ENCODE measurements at regions not wholly inside any gene's neighbourhood (a gene's known extent, or its start where the extent isn't known, plus 50 kb on each side); places are given as distances from the start of the nearest gene placed in this dataset.

- Mint-ChIP-seq H3K4me1 (peaks cover 19% of the 10 kb centered on the region), H3K27ac (peak overlapping the region; percentile 40), H3K27me3 (ENCODE audit: low read depth) (no peaks in the 10 kb centered on the region), H3K9me3 (peaks cover 12% of the 10 kb centered on the region), H3K4me3 (no peak overlapping the region), H3K36me3 (no peaks in the 10 kb centered on the region)
- no peak for TF ChIP-seq CTCF (IDR thresholded peaks at IDR 0.05; ENCODE audit: unreplicated experiment)
- no peak for DNase-seq (ENCODE audit: low spot score in 2 of 2, unreplicated experiment in 2 of 2)
These were observed 1366.5 kb upstream of the LRRTM3 start for GRCh38 chr10:65559369-65559768.

- Mint-ChIP-seq H3K4me1 (peaks cover 10% of the 10 kb centered on the region), H3K9me3 (peaks cover 12% of the 10 kb centered on the region), H3K4me3 (no peak overlapping the region), H3K27ac (no peak overlapping the region), H3K27me3 (ENCODE audit: low read depth) (no peaks in the 10 kb centered on the region), H3K36me3 (no peaks in the 10 kb centered on the region)
- DNase-seq (ENCODE audit: low spot score in 2 of 2, unreplicated experiment in 2 of 2), result no peak
- no peak for TF ChIP-seq CTCF (IDR thresholded peaks at IDR 0.05; ENCODE audit: unreplicated experiment)
These were observed 1360.6 kb upstream of the LRRTM3 start for GRCh38 chr10:65565246-65565645.

GRCh38 chr10:65566906-65567305 is 1358.9 kb upstream of the LRRTM3 start:
- Mint-ChIP-seq H3K4me3 (no peak overlapping the region), H3K27ac (no peak overlapping the region), H3K9me3 (peaks cover 8% of the 10 kb centered on the region), H3K36me3 (no peaks in the 10 kb centered on the region), H3K27me3 (ENCODE audit: low read depth) (no peaks in the 10 kb centered on the region), H3K4me1 (peaks cover 16% of the 10 kb centered on the region)
- DNase-seq (ENCODE audit: low spot score in 2 of 2, unreplicated experiment in 2 of 2), result no peak
- TF ChIP-seq CTCF (IDR thresholded peaks at IDR 0.05; ENCODE audit: unreplicated experiment), result no peak

- Mint-ChIP-seq H3K4me1 (peaks cover 20% of the 10 kb centered on the region), H3K9me3 (no peaks in the 10 kb centered on the region), H3K27ac (peak overlapping the region; percentile 95), H3K36me3 (peaks cover 9% of the 10 kb centered on the region), H3K4me3 (peak overlapping the region; percentile 94), H3K27me3 (ENCODE audit: low read depth) (no peaks in the 10 kb centered on the region)
- no peak for TF ChIP-seq CTCF (IDR thresholded peaks at IDR 0.05; ENCODE audit: unreplicated experiment)
- DNase-seq (ENCODE audit: low spot score in 2 of 2, unreplicated experiment in 2 of 2), result peak; percentile 47 to 80
These were observed 1355.5 kb upstream of the LRRTM3 start for GRCh38 chr10:65570143-65571010.

GRCh38 chr10:65571011-65571570 is 1354.7 kb upstream of the LRRTM3 start:
- H3K27ac Mint-ChIP-seq, result peak overlapping the region; percentile 95
- H3K4me3 Mint-ChIP-seq, result peak overlapping the region; percentile 94
- H3K9me3 Mint-ChIP-seq, result no peaks in the 10 kb centered on the region
- DNase-seq (ENCODE audit: low spot score in 2 of 2, unreplicated experiment in 2 of 2), result no peak
- H3K27me3 Mint-ChIP-seq (ENCODE audit: low read depth), result no peaks in the 10 kb centered on the region
- no peak for TF ChIP-seq CTCF (IDR thresholded peaks at IDR 0.05; ENCODE audit: unreplicated experiment)
- H3K36me3 Mint-ChIP-seq, result peaks cover 9% of the 10 kb centered on the region
- H3K4me1 Mint-ChIP-seq, result peaks cover 20% of the 10 kb centered on the region

All from mesothelial cell of epicardium (in vitro differentiated cells).